H1 (cell line): ENCODE measurements at regions not wholly inside any gene's neighbourhood (a gene's known extent, or its start where the extent isn't known, plus 50 kb on each side); places are given as distances from the start of the nearest gene placed in this dataset.
A peak's percentile ranks its signal among the peaks of the same experiment; 100 is the strongest.
"Not testable (repeated sequence)": the region's sequence is repeated elsewhere in the genome, so short reads cannot be mapped to it uniquely, and the experiment has no call there.

Experiments
- CTCF ChIA-PET: fragments of 300-600 bp; sonication (Branson Sonifier 250); formaldehyde crosslinking; loops from one replicate; lab custom pipeline; 2021; ENCODE audit not compliant: partially characterized antibody; lab: Charles Lee
- POLR2A ChIA-PET: fragments of 300-600 bp; sonication (Branson Sonifier 250); formaldehyde crosslinking; loops from one replicate; lab custom pipeline; 2021; ENCODE audit warnings: inconsistent platforms; ENCODE audit not compliant: partially characterized antibody; lab: Charles Lee
- DNase-seq, 2 experiments: peaks; one replicate each; pipeline versions ENCODE4 v3.0.0 to v3.0.0-alpha.2; 2010 to 2022; ENCODE audit warnings: low spot score in 2 of 2, low read depth in 1 of 2, mixed read lengths in 1 of 2
- FAIRE-seq: peaks from 2 replicates; lab custom pipeline; 2011; peaks lifted over from hg19 to GRCh38; lab: Jason Lieb, UNC
- H2AFZ ChIP-seq: 2 replicates; pipeline ENCODE4 v1.8.1; 2012; ENCODE audit warnings: low read length, inconsistent platforms
- H2AK5ac ChIP-seq: 2 replicates; pipeline ENCODE4 v1.6.1; 2013; ENCODE audit warnings: low read depth, low read length
- H2BK120ac ChIP-seq: replicated peaks from 2 replicates; pipeline ENCODE3; 2013; ENCODE audit warnings: low read depth, low read length, inconsistent platforms
- H2BK12ac ChIP-seq: 2 replicates; pipeline ENCODE4 v1.6.1; 2013; ENCODE audit warnings: low read depth, low read length
- H2BK15ac ChIP-seq: 2 replicates; pipeline ENCODE4 v1.6.1; 2013; ENCODE audit warnings: low read length
- H2BK20ac ChIP-seq: 2 replicates; pipeline ENCODE4 v1.6.1; 2013; ENCODE audit warnings: low read length
- H2BK5ac ChIP-seq: 2 replicates; pipeline ENCODE4 v1.6.1; 2013; ENCODE audit warnings: low read depth, low read length
- H3K14ac ChIP-seq: 2 replicates; pipeline ENCODE4 v1.6.1; 2013; ENCODE audit warnings: inconsistent platforms; ENCODE audit not compliant: insufficient read length
- H3K18ac ChIP-seq: 2 replicates; pipeline ENCODE4 v1.6.1; 2013; ENCODE audit warnings: low read length; ENCODE audit errors: extremely low read depth
- H3K23ac ChIP-seq: 2 replicates; pipeline ENCODE4 v1.6.1; 2013; ENCODE audit warnings: inconsistent platforms; ENCODE audit not compliant: insufficient read length
- H3K23me2 ChIP-seq: 2 replicates; pipeline ENCODE4 v1.6.1; 2013; ENCODE audit warnings: low read depth, low read length
- H3K27ac ChIP-seq: 2 replicates; pipeline ENCODE4 v1.6.1; 2011; ENCODE audit warnings: low read depth, low read length, inconsistent platforms
- H3K27me3 ChIP-seq, 4 experiments: replicated peaks in 1 of 4; 1 replicate in 1 of 4; 2 replicates in 3 of 4; pipeline versions ENCODE4 v1.6.1 to v1.8.1; 2011 to 2013; ENCODE audit warnings: low read length in 3 of 4, mild to moderate bottlenecking in 3 of 4, inconsistent platforms in 2 of 4, mixed read lengths in 2 of 4, moderate library complexity in 1 of 4; ENCODE audit not compliant: control insufficient read depth in 3 of 4, insufficient read depth in 3 of 4; ENCODE audit errors: extremely low read depth in 1 of 4
- H3K36me3 ChIP-seq, 4 experiments: 2 replicates each; pipeline versions ENCODE4 v1.6.1 to v1.8.1; 2011 to 2013; ENCODE audit warnings: mild to moderate bottlenecking in 4 of 4, low read length in 3 of 4, moderate library complexity in 2 of 4, control low read depth in 1 of 4, inconsistent platforms in 1 of 4; ENCODE audit not compliant: insufficient read depth in 4 of 4, control insufficient read depth in 2 of 4
- H3K4ac ChIP-seq: replicated peaks from 2 replicates; pipeline ENCODE3; 2013; ENCODE audit warnings: low read length, low read depth, mixed read lengths, inconsistent platforms; ENCODE audit not compliant: insufficient read length
- H3K4me1 ChIP-seq, 4 experiments: replicated peaks in 1 of 4; 1 replicate in 1 of 4; 2 replicates in 3 of 4; pipeline versions ENCODE4 v1.6.1 to v1.8.1; 2011 to 2013; ENCODE audit warnings: low read length in 3 of 4, inconsistent platforms in 2 of 4, mixed read lengths in 1 of 4; ENCODE audit not compliant: insufficient read depth in 4 of 4, control insufficient read depth in 3 of 4
- H3K4me2 ChIP-seq, 2 experiments: 2 replicates each; pipeline versions ENCODE4 v1.6.1 to v1.8.1; 2011 to 2013; ENCODE audit warnings: low read depth in 2 of 2, low read length in 2 of 2, control low read depth in 1 of 2, inconsistent platforms in 1 of 2, mild to moderate bottlenecking in 1 of 2; ENCODE audit not compliant: insufficient read depth in 1 of 2
- H3K4me3 ChIP-seq, 4 experiments: fragments of 200-600, 300-600 bp in 1 of 4; sonication (generic), shearing (Covaris generic), sonication (Bioruptor Twin) in 1 of 4; 2 replicates each; pipeline versions ENCODE4 v1.5.1 to v1.8.1; 2011 to 2016; ENCODE audit warnings: low read length in 4 of 4, low read depth in 3 of 4, control low read depth in 2 of 4, inconsistent platforms in 2 of 4, mild to moderate bottlenecking in 2 of 4, mixed read lengths in 1 of 4, moderate library complexity in 1 of 4; ENCODE audit not compliant: insufficient read depth in 2 of 4; ENCODE audit errors: extremely low read depth in 1 of 4
- H3K56ac ChIP-seq: replicated peaks from 2 replicates; pipeline ENCODE3; 2013; ENCODE audit warnings: low read depth, mild to moderate bottlenecking, mixed read lengths, low read length, inconsistent platforms; ENCODE audit not compliant: insufficient read length
- H3K79me1 ChIP-seq: 2 replicates; pipeline ENCODE4 v1.6.1; 2013; ENCODE audit warnings: low read depth, low read length, control low read depth
- H3K79me2 ChIP-seq, 2 experiments: 2 replicates each; pipeline versions ENCODE4 v1.6.1 to v1.8.1; 2012 to 2013; ENCODE audit warnings: low read length in 2 of 2, mild to moderate bottlenecking in 2 of 2, inconsistent platforms in 1 of 2; ENCODE audit not compliant: insufficient read depth in 2 of 2, control insufficient read depth in 1 of 2
- H3K9ac ChIP-seq, 4 experiments: replicated peaks in 1 of 4; 1 replicate in 1 of 4; 2 replicates in 3 of 4; pipeline versions ENCODE4 v1.6.1 to v1.8.1; 2011 to 2013; ENCODE audit warnings: low read depth in 3 of 4, low read length in 3 of 4, control low read depth in 2 of 4, mild to moderate bottlenecking in 2 of 4, moderate library complexity in 2 of 4, inconsistent platforms in 1 of 4; ENCODE audit errors: extremely low read depth in 1 of 4
- H3K9me3 ChIP-seq, 2 experiments: 2 replicates each; pipeline versions ENCODE4 v1.6.1 to v1.8.1; 2012 to 2013; ENCODE audit warnings: mild to moderate bottlenecking in 2 of 2, moderate library complexity in 2 of 2, control low read depth in 1 of 2, inconsistent platforms in 1 of 2, low read depth in 1 of 2, low read length in 1 of 2, mixed read lengths in 1 of 2; ENCODE audit not compliant: insufficient read depth in 2 of 2
- H4K20me1 ChIP-seq, 2 experiments: replicated peaks in 1 of 2; 2 replicates each; pipeline versions ENCODE3 to v1.8.1; 2011 to 2013; ENCODE audit warnings: inconsistent platforms in 2 of 2, low read length in 2 of 2, mild to moderate bottlenecking in 1 of 2; ENCODE audit not compliant: insufficient read depth in 2 of 2, control insufficient read depth in 1 of 2
- H4K5ac ChIP-seq: 2 replicates; pipeline ENCODE4 v1.6.1; 2013; ENCODE audit warnings: low read length, low read depth, mixed read lengths, inconsistent platforms; ENCODE audit not compliant: insufficient read length
- H4K8ac ChIP-seq: 2 replicates; pipeline ENCODE4 v1.8.0; 2013; ENCODE audit warnings: mild to moderate bottlenecking, moderate library complexity, low read length, inconsistent platforms; ENCODE audit not compliant: insufficient read depth; ENCODE audit errors: extremely low read depth
- H4K91ac ChIP-seq: replicated peaks from 2 replicates; pipeline ENCODE3; 2013; ENCODE audit warnings: low read length, mixed read lengths, inconsistent platforms; ENCODE audit not compliant: insufficient read length
- RAD21 ChIP-seq, 2 experiments: IDR thresholded peaks in 1 of 2; conservative IDR thresholded peaks in 1 of 2; 2 replicates each; pipeline ENCODE4 v1.6.1; 2011; ENCODE audit warnings: low read depth in 2 of 2, low read length in 2 of 2, improper control_type of control experiment in 1 of 2, inconsistent platforms in 1 of 2, mild to moderate bottlenecking in 1 of 2, moderate library complexity in 1 of 2
- WGBS, 2 experiments: shearing (Covaris generic) in 1 of 2; methylation state at CpG; one replicate each; pipeline versions ENCODE4 v1.1.6 to v1.1.7; 2013 to 2015; ENCODE audit warnings: low lambda C conversion rate in 2 of 2, mixed read lengths in 2 of 2, inconsistent platforms in 1 of 2, low coverage in 1 of 2, missing lambda C conversion rate in 1 of 2; ENCODE audit not compliant: insufficient replicate concordance in 2 of 2, insufficient coverage in 1 of 2, insufficient read length in 1 of 2; ENCODE audit errors: extremely low coverage in 1 of 2, missing lambda C conversion rate in 1 of 2; 5-methylcytosine and 5-hydroxymethylcytosine counted together

DNA sequence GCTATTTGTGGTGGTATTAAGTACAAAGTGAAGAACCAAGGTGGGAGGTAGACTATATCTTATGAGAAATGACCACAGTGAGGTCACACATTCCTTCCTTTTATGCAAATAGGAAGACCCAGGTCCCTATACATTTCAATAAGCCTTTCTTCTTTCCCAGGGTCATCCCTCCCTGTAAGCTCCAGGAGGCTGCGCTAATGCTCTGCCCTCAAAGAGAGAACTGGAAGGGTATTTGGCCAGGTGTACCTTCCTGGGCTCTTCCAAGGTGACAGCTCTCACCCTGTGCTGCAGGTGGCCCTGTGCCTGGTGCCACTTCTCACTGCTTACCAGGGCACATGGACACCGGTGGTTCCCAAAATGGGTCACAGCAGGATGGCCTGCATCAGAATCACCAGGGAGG, 103.4 kb downstream of the KBTBD2 start:
- H2AFZ ChIP-seq, H2BK12ac ChIP-seq, H4K8ac ChIP-seq, H3K27ac ChIP-seq, H3K18ac ChIP-seq, H3K23me2 ChIP-seq, H3K23ac ChIP-seq, CTCF ChIA-PET, H3K4ac ChIP-seq, H2BK15ac ChIP-seq, H3K36me3 ChIP-seq, H3K27me3 ChIP-seq, H4K20me1 ChIP-seq, H3K14ac ChIP-seq, H3K56ac ChIP-seq, H4K91ac ChIP-seq, H3K9ac ChIP-seq, H3K79me2 ChIP-seq, H2BK5ac ChIP-seq, H4K5ac ChIP-seq, H2BK20ac ChIP-seq, H3K9me3 ChIP-seq, H2BK120ac ChIP-seq, H2AK5ac ChIP-seq, POLR2A ChIA-PET, H3K4me1 ChIP-seq, H3K79me1 ChIP-seq, H3K4me3 ChIP-seq, H3K4me2 ChIP-seq: not testable (repeated sequence)
- peak; percentile 6 to 18; a peak in 2 of 4 replicates for TF ChIP-seq RAD21 (IDR thresholded peaks at IDR 0.05 in 1 of 2, conservative IDR thresholded peaks at IDR 0.05 in 1 of 2; ENCODE audit: low read depth in 2 of 2, low read length in 2 of 2)
- DNase-seq: peak in 1 of 2 experiments; percentile 42
- peak; percentile 13 for FAIRE-seq
- 71% methylated on average over 2 of the region's 2 CpGs; no CpG with 5 or more reads in 1 of the 2 experiments for WGBS, 2 experiments
